ENCODE measurements at regions not wholly inside any gene's neighbourhood (a gene's known extent, or its start where the extent isn't known, plus 50 kb on each side); places are given as distances from the start of the nearest gene placed in this dataset.

DNA sequence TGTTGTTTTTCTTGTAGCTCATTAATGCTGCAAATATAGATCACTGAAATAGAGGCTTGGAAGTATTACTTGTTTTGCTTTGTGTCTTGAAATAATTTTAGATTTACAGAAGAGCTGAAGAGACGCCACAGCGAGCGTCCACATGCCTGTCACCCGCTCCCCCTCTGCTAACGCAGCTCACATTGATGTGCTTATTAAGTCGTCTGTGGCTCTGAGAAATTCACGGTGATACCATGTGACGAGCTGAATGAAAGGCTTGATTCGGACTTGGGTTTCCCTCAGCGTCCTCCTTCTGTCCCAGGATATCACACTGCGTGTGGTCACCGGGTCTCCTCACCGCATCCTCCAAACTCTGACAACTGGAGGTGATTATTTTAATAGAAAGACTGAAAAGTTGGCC is 365.4 kb downstream of the BRD1 start:
- Histone ChIP-seq H3K4me3 (ENCODE audit: low read depth, low read length) (no peak overlapping the region), H3K4me1 (ENCODE audit: control insufficient read depth, insufficient read depth, low read length) (peaks cover 9% of the 10 kb centered on the region), H3K36me3 (ENCODE audit: control insufficient read depth in 2 of 2, insufficient read depth in 1 of 2, low read length in 2 of 2) (no peaks in the 10 kb centered on the region), H3K27ac (ENCODE audit: extremely low read depth, low read depth, low read length) (no peak overlapping the region), H3K9me3 (ENCODE audit: control insufficient read depth, insufficient read depth, low read depth, low read length) (no peaks in the 10 kb centered on the region)
- TF ChIP-seq YY1 (tag by site-specific recombination; IDR thresholded peaks at IDR 0.05) (no peak), KLF9 (tag by site-specific recombination; IDR thresholded peaks at IDR 0.05; ENCODE audit: low read depth) (no peak)
- ChIA-PET POLR2A (no interaction called here), CTCF (no interaction called here)

DNA sequence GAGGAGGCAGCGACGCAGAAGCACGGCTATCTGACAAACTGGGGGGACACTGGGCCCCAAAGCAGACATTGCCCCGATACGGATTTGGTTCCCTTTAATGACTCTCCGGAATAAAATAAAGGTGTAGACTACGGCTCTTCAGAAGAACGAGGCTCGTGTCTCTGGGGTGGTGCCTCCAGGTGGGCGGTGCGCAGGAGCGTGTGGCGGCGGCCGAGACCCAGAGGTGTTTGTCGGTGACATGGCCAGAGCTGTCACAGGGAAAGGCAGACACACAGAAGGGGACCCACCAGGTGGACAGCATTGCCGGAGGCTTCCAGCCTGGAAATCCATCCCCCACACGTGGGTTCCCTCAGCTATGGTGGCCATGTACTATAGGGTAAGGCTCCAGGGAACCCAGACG is 366.0 kb downstream of the BRD1 start:
- no peak overlapping the region for H3K27ac ChIP-seq (ENCODE audit: extremely low read depth, low read depth, low read length)
- CTCF ChIA-PET: no interaction called here
- no peak overlapping the region for H3K4me3 ChIP-seq (ENCODE audit: low read depth, low read length)
- POLR2A ChIA-PET: no interaction called here
- H3K9me3 ChIP-seq (ENCODE audit: control insufficient read depth, insufficient read depth, low read depth, low read length): no peaks in the 10 kb centered on the region
- peaks cover 9% of the 10 kb centered on the region for H3K4me1 ChIP-seq (ENCODE audit: control insufficient read depth, insufficient read depth, low read length)
- TF ChIP-seq, protein P1, sequence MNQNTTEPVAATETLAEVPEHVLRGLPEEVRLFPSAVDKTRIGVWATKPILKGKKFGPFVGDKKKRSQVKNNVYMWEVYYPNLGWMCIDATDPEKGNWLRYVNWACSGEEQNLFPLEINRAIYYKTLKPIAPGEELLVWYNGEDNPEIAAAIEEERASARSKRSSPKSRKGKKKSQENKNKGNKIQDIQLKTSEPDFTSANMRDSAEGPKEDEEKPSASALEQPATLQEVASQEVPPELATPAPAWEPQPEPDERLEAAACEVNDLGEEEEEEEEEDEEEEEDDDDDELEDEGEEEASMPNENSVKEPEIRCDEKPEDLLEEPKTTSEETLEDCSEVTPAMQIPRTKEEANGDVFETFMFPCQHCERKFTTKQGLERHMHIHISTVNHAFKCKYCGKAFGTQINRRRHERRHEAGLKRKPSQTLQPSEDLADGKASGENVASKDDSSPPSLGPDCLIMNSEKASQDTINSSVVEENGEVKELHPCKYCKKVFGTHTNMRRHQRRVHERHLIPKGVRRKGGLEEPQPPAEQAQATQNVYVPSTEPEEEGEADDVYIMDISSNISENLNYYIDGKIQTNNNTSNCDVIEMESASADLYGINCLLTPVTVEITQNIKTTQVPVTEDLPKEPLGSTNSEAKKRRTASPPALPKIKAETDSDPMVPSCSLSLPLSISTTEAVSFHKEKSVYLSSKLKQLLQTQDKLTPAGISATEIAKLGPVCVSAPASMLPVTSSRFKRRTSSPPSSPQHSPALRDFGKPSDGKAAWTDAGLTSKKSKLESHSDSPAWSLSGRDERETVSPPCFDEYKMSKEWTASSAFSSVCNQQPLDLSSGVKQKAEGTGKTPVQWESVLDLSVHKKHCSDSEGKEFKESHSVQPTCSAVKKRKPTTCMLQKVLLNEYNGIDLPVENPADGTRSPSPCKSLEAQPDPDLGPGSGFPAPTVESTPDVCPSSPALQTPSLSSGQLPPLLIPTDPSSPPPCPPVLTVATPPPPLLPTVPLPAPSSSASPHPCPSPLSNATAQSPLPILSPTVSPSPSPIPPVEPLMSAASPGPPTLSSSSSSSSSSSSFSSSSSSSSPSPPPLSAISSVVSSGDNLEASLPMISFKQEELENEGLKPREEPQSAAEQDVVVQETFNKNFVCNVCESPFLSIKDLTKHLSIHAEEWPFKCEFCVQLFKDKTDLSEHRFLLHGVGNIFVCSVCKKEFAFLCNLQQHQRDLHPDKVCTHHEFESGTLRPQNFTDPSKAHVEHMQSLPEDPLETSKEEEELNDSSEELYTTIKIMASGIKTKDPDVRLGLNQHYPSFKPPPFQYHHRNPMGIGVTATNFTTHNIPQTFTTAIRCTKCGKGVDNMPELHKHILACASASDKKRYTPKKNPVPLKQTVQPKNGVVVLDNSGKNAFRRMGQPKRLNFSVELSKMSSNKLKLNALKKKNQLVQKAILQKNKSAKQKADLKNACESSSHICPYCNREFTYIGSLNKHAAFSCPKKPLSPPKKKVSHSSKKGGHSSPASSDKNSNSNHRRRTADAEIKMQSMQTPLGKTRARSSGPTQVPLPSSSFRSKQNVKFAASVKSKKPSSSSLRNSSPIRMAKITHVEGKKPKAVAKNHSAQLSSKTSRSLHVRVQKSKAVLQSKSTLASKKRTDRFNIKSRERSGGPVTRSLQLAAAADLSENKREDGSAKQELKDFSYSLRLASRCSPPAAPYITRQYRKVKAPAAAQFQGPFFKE (tag by site-specific recombination; IDR thresholded peaks at IDR 0.05; ENCODE audit: borderline replicate concordance): no peak
- no peak for TF ChIP-seq ZNF354C (tag by site-specific recombination; IDR thresholded peaks at IDR 0.05; ENCODE audit: borderline replicate concordance, low read depth)
- TF ChIP-seq REPIN1 (tag by site-specific recombination; IDR thresholded peaks at IDR 0.05; ENCODE audit: low read depth): no peak
- TF ChIP-seq ZNF768 (tag by site-specific recombination; IDR thresholded peaks at IDR 0.05): no peak
- no peak for TF ChIP-seq ZNF610 (tag by site-specific recombination; IDR thresholded peaks at IDR 0.05; ENCODE audit: borderline replicate concordance)
- TF ChIP-seq ZNF24 (tag by site-specific recombination; IDR thresholded peaks at IDR 0.05): no peak
- no peak for TF ChIP-seq ZNF302 (tag by site-specific recombination; IDR thresholded peaks at IDR 0.05; ENCODE audit: low read depth)
- H3K36me3 ChIP-seq (ENCODE audit: control insufficient read depth in 2 of 2, insufficient read depth in 1 of 2, low read length in 2 of 2): no peaks in the 10 kb centered on the region

GRCh38 chr22:49460592-49461281 is 366.9 kb downstream of the BRD1 start:
- ChIA-PET CTCF (interaction anchor here (0.6 to 0.7 kb wide), 3 partner anchors 56 to 914 kb away, joined by 3 to 5 read pairs (median 3); no protein-coding TSS in a partner anchor), POLR2A (no interaction called here)
- Histone ChIP-seq H3K36me3 (ENCODE audit: control insufficient read depth in 2 of 2, insufficient read depth in 1 of 2, low read length in 2 of 2) (no peaks in the 10 kb centered on the region), H3K4me1 (ENCODE audit: control insufficient read depth, insufficient read depth, low read length) (peaks cover 9% of the 10 kb centered on the region), H3K9me3 (ENCODE audit: control insufficient read depth, insufficient read depth, low read depth, low read length) (no peaks in the 10 kb centered on the region), H3K4me3 (ENCODE audit: low read depth, low read length) (no peak overlapping the region), H3K27ac (ENCODE audit: extremely low read depth, low read depth, low read length) (peak overlapping the region; percentile 33; the same call in 1 of the 2 replicates)
- TF ChIP-seq, protein P2, sequence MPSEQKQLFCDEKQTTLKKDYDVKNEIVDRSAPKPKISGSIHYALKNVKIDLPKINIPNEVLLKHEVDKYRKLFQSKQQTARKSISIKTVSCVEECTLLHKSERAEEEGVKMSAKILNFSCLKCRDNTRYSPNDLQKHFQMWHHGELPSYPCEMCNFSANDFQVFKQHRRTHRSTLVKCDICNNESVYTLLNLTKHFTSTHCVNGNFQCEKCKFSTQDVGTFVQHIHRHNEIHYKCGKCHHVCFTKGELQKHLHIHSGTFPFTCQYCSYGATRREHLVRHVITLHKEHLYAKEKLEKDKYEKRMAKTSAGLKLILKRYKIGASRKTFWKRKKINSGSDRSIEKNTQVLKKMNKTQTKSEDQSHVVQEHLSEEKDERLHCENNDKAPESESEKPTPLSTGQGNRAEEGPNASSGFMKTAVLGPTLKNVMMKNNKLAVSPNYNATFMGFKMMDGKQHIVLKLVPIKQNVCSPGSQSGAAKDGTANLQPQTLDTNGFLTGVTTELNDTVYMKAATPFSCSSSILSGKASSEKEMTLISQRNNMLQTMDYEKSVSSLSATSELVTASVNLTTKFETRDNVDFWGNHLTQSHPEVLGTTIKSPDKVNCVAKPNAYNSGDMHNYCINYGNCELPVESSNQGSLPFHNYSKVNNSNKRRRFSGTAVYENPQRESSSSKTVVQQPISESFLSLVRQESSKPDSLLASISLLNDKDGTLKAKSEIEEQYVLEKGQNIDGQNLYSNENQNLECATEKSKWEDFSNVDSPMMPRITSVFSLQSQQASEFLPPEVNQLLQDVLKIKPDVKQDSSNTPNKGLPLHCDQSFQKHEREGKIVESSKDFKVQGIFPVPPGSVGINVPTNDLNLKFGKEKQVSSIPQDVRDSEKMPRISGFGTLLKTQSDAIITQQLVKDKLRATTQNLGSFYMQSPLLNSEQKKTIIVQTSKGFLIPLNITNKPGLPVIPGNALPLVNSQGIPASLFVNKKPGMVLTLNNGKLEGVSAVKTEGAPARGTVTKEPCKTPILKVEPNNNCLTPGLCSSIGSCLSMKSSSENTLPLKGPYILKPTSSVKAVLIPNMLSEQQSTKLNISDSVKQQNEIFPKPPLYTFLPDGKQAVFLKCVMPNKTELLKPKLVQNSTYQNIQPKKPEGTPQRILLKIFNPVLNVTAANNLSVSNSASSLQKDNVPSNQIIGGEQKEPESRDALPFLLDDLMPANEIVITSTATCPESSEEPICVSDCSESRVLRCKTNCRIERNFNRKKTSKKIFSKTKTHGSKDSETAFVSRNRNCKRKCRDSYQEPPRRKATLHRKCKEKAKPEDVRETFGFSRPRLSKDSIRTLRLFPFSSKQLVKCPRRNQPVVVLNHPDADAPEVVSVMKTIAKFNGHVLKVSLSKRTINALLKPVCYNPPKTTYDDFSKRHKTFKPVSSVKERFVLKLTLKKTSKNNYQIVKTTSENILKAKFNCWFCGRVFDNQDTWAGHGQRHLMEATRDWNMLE (tag by site-specific recombination; conservative IDR thresholded peaks at IDR 0.05; ENCODE audit: low read depth): no peak
- TF ChIP-seq ZEB2 (tag by site-specific recombination; IDR thresholded peaks at IDR 0.05): 0 out of 2 replicates have a peak, but pooled peaks have one; percentile 23
- TF ChIP-seq, protein P3, sequence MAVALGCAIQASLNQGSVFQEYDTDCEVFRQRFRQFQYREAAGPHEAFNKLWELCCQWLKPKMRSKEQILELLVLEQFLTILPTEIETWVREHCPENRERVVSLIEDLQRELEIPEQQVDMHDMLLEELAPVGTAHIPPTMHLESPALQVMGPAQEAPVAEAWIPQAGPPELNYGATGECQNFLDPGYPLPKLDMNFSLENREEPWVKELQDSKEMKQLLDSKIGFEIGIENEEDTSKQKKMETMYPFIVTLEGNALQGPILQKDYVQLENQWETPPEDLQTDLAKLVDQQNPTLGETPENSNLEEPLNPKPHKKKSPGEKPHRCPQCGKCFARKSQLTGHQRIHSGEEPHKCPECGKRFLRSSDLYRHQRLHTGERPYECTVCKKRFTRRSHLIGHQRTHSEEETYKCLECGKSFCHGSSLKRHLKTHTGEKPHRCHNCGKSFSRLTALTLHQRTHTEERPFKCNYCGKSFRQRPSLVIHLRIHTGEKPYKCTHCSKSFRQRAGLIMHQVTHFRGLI (tag by site-specific recombination; IDR thresholded peaks at IDR 0.05): peak; percentile 90
- peak; percentile 68 for TF ChIP-seq ZBTB48 (tag by site-specific recombination; IDR thresholded peaks at IDR 0.05)
- peak; percentile 93 for TF ChIP-seq PRDM6 (tag by site-specific recombination; IDR thresholded peaks at IDR 0.05)
- TF ChIP-seq OSR2 (tag by site-specific recombination; IDR thresholded peaks at IDR 0.05): peak; percentile 69
- TF ChIP-seq ZNF341 (tag by site-specific recombination; IDR thresholded peaks at IDR 0.05; ENCODE audit: low read depth): peak; percentile 89
